ENCODE measurements at regions not wholly inside any gene's neighbourhood (a gene's known extent, or its start where the extent isn't known, plus 50 kb on each side); places are given as distances from the start of the nearest gene placed in this dataset.

DNA sequence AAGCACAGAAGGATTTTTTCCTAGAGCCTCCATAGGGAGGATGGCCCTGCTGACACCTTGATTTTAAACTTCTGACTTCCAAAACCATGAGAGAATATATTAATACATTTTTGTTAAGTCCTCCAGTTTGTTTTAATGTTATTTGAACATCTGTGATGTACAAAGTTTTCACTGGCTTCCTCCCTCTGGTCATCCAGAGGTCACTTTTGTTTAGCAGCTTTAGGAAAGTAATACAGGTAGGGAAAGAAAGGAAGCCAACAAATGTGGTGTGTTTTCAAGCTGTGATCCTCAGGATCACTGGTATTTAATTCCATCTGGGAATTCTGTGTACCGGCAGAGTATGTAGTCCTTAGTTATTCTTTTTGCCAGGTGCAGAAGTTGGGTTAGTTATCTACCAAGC lies 488.8 kb upstream of the ATXN8OS start:
- TF ChIP-seq, protein P1, sequence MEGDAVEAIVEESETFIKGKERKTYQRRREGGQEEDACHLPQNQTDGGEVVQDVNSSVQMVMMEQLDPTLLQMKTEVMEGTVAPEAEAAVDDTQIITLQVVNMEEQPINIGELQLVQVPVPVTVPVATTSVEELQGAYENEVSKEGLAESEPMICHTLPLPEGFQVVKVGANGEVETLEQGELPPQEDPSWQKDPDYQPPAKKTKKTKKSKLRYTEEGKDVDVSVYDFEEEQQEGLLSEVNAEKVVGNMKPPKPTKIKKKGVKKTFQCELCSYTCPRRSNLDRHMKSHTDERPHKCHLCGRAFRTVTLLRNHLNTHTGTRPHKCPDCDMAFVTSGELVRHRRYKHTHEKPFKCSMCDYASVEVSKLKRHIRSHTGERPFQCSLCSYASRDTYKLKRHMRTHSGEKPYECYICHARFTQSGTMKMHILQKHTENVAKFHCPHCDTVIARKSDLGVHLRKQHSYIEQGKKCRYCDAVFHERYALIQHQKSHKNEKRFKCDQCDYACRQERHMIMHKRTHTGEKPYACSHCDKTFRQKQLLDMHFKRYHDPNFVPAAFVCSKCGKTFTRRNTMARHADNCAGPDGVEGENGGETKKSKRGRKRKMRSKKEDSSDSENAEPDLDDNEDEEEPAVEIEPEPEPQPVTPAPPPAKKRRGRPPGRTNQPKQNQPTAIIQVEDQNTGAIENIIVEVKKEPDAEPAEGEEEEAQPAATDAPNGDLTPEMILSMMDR (IDR thresholded peaks at IDR 0.05), result no peak
- TF ChIP-seq EP300 (IDR thresholded peaks at IDR 0.05) (no peak), POLR2A (IDR thresholded peaks at IDR 0.05) (no peak)
